ENCODE measurements at regions not wholly inside any gene's neighbourhood (a gene's known extent, or its start where the extent isn't known, plus 50 kb on each side); places are given as distances from the start of the nearest gene placed in this dataset.

- TF ChIP-seq, protein P1, sequence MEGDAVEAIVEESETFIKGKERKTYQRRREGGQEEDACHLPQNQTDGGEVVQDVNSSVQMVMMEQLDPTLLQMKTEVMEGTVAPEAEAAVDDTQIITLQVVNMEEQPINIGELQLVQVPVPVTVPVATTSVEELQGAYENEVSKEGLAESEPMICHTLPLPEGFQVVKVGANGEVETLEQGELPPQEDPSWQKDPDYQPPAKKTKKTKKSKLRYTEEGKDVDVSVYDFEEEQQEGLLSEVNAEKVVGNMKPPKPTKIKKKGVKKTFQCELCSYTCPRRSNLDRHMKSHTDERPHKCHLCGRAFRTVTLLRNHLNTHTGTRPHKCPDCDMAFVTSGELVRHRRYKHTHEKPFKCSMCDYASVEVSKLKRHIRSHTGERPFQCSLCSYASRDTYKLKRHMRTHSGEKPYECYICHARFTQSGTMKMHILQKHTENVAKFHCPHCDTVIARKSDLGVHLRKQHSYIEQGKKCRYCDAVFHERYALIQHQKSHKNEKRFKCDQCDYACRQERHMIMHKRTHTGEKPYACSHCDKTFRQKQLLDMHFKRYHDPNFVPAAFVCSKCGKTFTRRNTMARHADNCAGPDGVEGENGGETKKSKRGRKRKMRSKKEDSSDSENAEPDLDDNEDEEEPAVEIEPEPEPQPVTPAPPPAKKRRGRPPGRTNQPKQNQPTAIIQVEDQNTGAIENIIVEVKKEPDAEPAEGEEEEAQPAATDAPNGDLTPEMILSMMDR (conservative IDR thresholded peaks at IDR 0.05 in 1 of 2, IDR thresholded peaks at IDR 0.05 in 1 of 2; ENCODE audit: low read depth in 1 of 2, low read length in 2 of 2) = no peak
- TF ChIP-seq EZH2 (IDR thresholded peaks at IDR 0.05; ENCODE audit: low read length, missing control alignments) = no peak
Measured at GRCh38 chr15:91535856-91536500, 317.5 kb upstream of the SLCO3A1 start.
